Smooth muscle cell (in vitro differentiated cells): ENCODE measurements at regions not wholly inside any gene's neighbourhood (a gene's known extent, or its start where the extent isn't known, plus 50 kb on each side); places are given as distances from the start of the nearest gene placed in this dataset.

Experiments used
- DNase-seq: peaks from one replicate; lab custom pipeline; 2025; ENCODE audit not compliant: unreplicated experiment; lab: John Stamatoyannopoulos, UW
- H2AFZ ChIP-seq: fragments of 200-600 bp; sonication (generic); 2 replicates; pipeline ENCODE4 v1.6.0; 2016; ENCODE audit warnings: antibody characterized with exemption, low read depth, mild to moderate bottlenecking
- H3F3A ChIP-seq: fragments of 200-600 bp; sonication (generic); 2 replicates; pipeline ENCODE4 v1.6.0; 2017; ENCODE audit warnings: antibody characterized with exemption, low read depth
- H3K27ac ChIP-seq: fragments of 200-600 bp; sonication (generic); 2 replicates; pipeline ENCODE4 v1.5.1; 2016; ENCODE audit warnings: low read depth, mild to moderate bottlenecking
- H3K27me3 ChIP-seq: fragments of 200-600 bp; sonication (generic); 2 replicates; pipeline ENCODE4 v1.6.1; 2016; ENCODE audit warnings: low read depth, mild to moderate bottlenecking
- H3K36me3 ChIP-seq: fragments of 200-600 bp; sonication (generic); 2 replicates; pipeline ENCODE4 v1.5.1; 2016; ENCODE audit warnings: low read depth
- H3K4me1 ChIP-seq: fragments of 200-600 bp; sonication (generic); 2 replicates; pipeline ENCODE4 v1.5.1; 2016; ENCODE audit warnings: low read depth
- H3K4me2 ChIP-seq: fragments of 200-600 bp; sonication (generic); 2 replicates; pipeline ENCODE4 v1.6.0; 2016; ENCODE audit warnings: mild to moderate bottlenecking
- H3K4me3 ChIP-seq: fragments of 200-600 bp; sonication (generic); 2 replicates; pipeline ENCODE4 v1.5.1; 2016; ENCODE audit warnings: mild to moderate bottlenecking
- H3K79me2 ChIP-seq: fragments of 200-600 bp; sonication (generic); 2 replicates; pipeline ENCODE4 v1.6.0; 2016; ENCODE audit warnings: low read depth, mild to moderate bottlenecking
- H3K9ac ChIP-seq: fragments of 200-600 bp; sonication (generic); 2 replicates; pipeline ENCODE4 v1.6.0; 2016; ENCODE audit warnings: low read depth
- H3K9me3 ChIP-seq: fragments of 200-600 bp; sonication (generic); replicated peaks from 2 replicates; pipeline ENCODE4 v1.5.1; 2016; ENCODE audit warnings: low read depth
- H4K20me1 ChIP-seq: fragments of 200-600 bp; sonication (generic); 2 replicates; pipeline ENCODE4 v1.6.0; 2016; ENCODE audit warnings: low read depth
- CTCF ChIP-seq: fragments of 200-600 bp; sonication (generic); IDR thresholded peaks from 2 replicates; pipeline ENCODE4 v1.5.1; 2017; ENCODE audit warnings: borderline replicate concordance, mild to moderate bottlenecking, antibody characterized with exemption; ENCODE audit not compliant: insufficient read depth, poor library complexity, severe bottlenecking
- WGBS: methylation state at CpG from one replicate; pipeline ENCODE4 v1.1.7; 2016; ENCODE audit warnings: low lambda C conversion rate; 5-methylcytosine and 5-hydroxymethylcytosine counted together

- no peak for DNase-seq
- no peaks in the 10 kb centered on the region for H3K9me3 ChIP-seq
- H3K4me3 ChIP-seq = no peak overlapping the region
- TF ChIP-seq CTCF = no peak
- no peaks in the 10 kb centered on the region for H3K36me3 ChIP-seq
- H2AFZ ChIP-seq = peak overlapping the region; percentile 52
- 65% methylated on average over 6 of the region's 8 CpGs for WGBS
- no peaks in the 10 kb centered on the region for H4K20me1 ChIP-seq
- H3K27ac ChIP-seq = no peak overlapping the region
- H3K4me1 ChIP-seq = no peaks in the 10 kb centered on the region
- no peaks in the 10 kb centered on the region for H3K79me2 ChIP-seq
- peak overlapping the region; percentile 17 for H3K4me2 ChIP-seq
- peaks cover 3% of the 10 kb centered on the region for H3F3A ChIP-seq
- H3K27me3 ChIP-seq = no peaks in the 10 kb centered on the region
- no peak overlapping the region for H3K9ac ChIP-seq
Observed at GRCh38 chr4:56731857-56732256, 50.8 kb upstream of the HOPX start.
